ENCODE measurements at regions not wholly inside any gene's neighbourhood (a gene's known extent, or its start where the extent isn't known, plus 50 kb on each side); places are given as distances from the start of the nearest gene placed in this dataset.

GRCh38 chrX:68989456-68989855 is 160.6 kb downstream of the EFNB1 start:
- H3K4me3 ChIP-seq (ENCODE audit: low read depth, low read length): no peak overlapping the region
- no peak for TF ChIP-seq CTCF (IDR thresholded peaks at IDR 0.05; ENCODE audit: low read depth, low read length)

- no peak for TF ChIP-seq CTCF (IDR thresholded peaks at IDR 0.05; ENCODE audit: low read depth, low read length)
- H3K4me3 ChIP-seq (ENCODE audit: low read depth, low read length): no peak overlapping the region
Measured at GRCh38 chrX:68988865-68989264, 160.0 kb downstream of the EFNB1 start.

GRCh38 chrX:68985135-68985755 is 156.4 kb downstream of the EFNB1 start:
- no peak for TF ChIP-seq CTCF (IDR thresholded peaks at IDR 0.05; ENCODE audit: low read depth, low read length)
- no peak overlapping the region for H3K4me3 ChIP-seq (ENCODE audit: low read depth, low read length)

GRCh38 chrX:68983004-68983857 is 154.4 kb downstream of the EFNB1 start:
- no peak overlapping the region for H3K4me3 ChIP-seq (ENCODE audit: low read depth, low read length)
- no peak for TF ChIP-seq CTCF (IDR thresholded peaks at IDR 0.05; ENCODE audit: low read depth, low read length)

- no peak overlapping the region for H3K4me3 ChIP-seq (ENCODE audit: low read depth, low read length)
Measured at GRCh38 chrX:68982476-68982875, 153.7 kb downstream of the EFNB1 start.

GRCh38 chrX:68980906-68981616 is 152.2 kb downstream of the EFNB1 start:
- no peak overlapping the region for H3K4me3 ChIP-seq (ENCODE audit: low read depth, low read length)

More at GRCh38 chrX:68982476-68982875, 153.7 kb downstream of the EFNB1 start:
- TF ChIP-seq CTCF (IDR thresholded peaks at IDR 0.05; ENCODE audit: low read depth, low read length): no peak

More at GRCh38 chrX:68980906-68981616, 152.2 kb downstream of the EFNB1 start:
- TF ChIP-seq CTCF (IDR thresholded peaks at IDR 0.05; ENCODE audit: low read depth, low read length): no peak

Data from WI38 (cell line).